ENCODE measurements at regions not wholly inside any gene's neighbourhood (a gene's known extent, or its start where the extent isn't known, plus 50 kb on each side); places are given as distances from the start of the nearest gene placed in this dataset.
"Not testable (repeated sequence)": the region's sequence is repeated elsewhere in the genome, so short reads cannot be mapped to it uniquely, and the experiment has no call there.

- no peak for DNase-seq
Observed at GRCh38 chr4:17038510-17039176, 140.2 kb upstream of the LDB2 start.

GRCh38 chr4:17033768-17034181 lies 135.3 kb upstream of the LDB2 start:
- DNase-seq = no peak

- no peak for DNase-seq
Observed at GRCh38 chr4:17033025-17033767, 134.8 kb upstream of the LDB2 start.

DNA sequence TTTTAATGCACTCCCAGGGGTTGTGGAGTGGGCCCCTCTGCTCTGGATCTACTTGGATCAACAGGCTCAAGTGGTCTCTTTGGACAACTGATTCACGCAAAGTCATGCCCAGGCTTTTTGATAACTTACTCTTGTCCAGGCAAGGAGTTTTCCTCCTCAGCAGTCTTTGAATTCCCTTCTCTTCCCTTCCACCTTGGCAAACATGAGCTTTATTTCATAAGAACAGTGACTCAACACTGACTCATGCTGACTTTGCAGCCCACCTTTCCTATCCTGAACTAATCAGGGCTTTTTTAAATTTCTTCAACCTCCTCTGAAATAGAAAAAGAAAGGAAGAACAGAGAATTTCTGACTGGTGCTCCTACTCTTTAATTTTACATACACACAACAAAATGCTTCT lies 132.1 kb upstream of the LDB2 start:
- DNase-seq = no peak

- DNase-seq = no peak
Observed at GRCh38 chr4:17029964-17030363, 131.5 kb upstream of the LDB2 start.

GRCh38 chr4:17029432-17029831 lies 131.0 kb upstream of the LDB2 start:
- no peak for DNase-seq

DNA sequence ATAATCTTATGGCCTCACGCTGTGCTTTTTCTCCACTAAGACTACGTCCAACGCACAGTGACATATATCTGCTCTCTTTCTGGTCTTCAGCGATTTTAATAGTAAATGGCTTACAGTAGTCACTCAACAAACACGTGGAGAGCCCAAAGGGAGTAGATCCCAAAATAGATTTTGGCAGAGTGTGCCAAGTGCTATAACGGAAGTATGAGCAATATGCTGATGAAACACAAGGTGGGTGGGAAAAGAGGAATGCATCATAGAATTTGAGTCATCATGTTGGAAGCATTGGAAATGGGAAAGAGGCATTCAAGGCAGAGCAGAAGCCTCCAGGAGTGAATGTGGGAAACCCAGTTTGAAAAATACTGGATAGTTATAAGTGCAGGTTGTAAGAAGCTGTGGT lies 129.1 kb upstream of the LDB2 start:
- no peak for DNase-seq

- no peak for DNase-seq
Observed at GRCh38 chr4:17024425-17024824, 126.0 kb upstream of the LDB2 start.

DNA sequence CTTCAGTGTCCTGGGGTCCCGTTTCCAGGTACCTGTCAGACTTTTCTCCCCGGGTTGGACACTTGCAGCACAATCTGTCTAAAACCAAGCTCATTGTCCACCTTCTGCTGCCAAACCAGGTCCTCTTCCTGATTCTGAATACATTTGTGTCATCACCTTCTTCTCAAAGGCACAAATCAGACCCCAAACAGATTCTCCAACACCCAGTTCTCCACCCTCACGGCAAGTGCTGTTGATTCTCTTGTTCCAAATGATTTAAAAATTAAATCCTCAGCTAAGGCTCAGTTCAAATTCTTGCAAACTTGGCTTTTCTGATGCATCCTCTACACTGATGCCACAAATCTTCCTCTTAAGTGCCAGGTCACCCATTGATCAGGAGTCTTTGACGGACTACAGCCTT lies 122.5 kb upstream of the LDB2 start:
- no peak for DNase-seq

DNA sequence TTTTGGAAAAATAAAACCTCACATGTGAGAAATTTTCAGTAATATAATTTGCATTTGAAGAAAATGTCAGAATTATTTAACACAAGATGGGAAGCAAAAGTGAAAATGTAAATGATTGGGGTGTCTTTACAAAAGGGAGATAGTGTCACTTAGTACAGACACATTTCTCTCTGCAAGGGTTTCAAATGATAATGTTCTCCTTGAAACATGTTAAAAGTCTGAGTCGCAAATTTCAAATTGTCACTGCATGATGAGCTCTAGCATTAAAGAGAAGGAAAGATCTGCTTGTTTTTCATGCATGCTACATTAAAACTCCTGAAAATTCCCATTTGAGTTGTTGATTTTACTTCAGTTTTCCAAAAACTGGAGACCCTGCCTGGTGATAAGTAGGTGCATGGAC lies 122.0 kb upstream of the LDB2 start:
- no peak for DNase-seq

DNA sequence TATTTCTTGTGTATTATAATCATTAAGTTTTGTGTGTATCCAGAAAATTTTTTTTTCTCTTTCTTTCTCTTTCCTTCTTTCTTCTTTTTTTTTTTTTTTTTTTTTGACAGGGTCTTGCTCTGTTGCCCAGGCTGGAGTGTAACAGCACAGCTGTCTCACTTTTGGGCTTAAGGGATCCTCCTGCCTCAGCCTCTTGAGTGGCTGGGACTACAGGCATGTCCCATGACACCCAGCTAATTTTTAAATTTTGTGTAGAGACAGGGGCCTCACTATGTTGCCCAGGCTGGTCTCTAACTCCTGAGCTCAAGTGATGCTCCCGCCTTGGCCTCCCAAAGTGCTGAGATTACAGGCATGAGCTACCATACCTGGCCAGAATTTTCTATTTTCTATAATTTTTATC lies 120.2 kb upstream of the LDB2 start:
- DNase-seq = not testable (repeated sequence)

GRCh38 chr4:17018013-17018412 lies 119.6 kb upstream of the LDB2 start:
- no peak for DNase-seq

- no peak for DNase-seq
Observed at GRCh38 chr4:17013382-17014006, 115.0 kb upstream of the LDB2 start.

GRCh38 chr4:17012451-17012850 lies 114.0 kb upstream of the LDB2 start:
- no peak for DNase-seq

DNA sequence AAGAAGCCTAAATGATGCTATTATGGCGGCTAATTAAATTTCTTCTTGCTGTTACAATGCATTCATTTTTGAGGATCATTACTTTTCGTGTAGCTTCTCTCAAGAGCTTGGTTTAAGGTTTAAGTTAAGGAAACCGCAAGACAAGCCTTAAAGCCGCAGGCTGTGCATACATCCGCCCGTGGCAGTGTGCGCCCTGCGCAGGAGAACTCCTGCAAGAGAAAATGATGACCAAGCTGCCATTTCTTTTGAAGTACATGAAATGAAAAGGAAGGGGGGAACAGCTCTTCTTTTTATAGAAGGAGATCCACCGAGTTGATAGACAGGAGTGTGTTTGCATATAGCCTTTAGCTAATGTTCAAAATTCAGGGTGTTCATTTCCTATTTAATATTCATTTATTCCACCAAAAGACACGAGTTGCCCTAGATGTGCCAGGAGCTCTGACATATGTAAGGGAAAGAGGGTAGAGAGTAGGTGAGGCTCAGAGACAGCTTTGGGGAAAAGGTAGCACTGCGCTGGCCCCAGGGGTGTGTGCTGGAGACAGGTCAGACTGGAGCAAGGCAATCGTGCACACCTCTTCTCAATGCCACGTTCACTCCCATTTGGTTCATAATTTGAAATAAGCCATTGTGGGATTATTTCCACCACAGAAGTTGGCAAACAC lies 112.1 kb upstream of the LDB2 start:
- DNase-seq = no peak

DNA sequence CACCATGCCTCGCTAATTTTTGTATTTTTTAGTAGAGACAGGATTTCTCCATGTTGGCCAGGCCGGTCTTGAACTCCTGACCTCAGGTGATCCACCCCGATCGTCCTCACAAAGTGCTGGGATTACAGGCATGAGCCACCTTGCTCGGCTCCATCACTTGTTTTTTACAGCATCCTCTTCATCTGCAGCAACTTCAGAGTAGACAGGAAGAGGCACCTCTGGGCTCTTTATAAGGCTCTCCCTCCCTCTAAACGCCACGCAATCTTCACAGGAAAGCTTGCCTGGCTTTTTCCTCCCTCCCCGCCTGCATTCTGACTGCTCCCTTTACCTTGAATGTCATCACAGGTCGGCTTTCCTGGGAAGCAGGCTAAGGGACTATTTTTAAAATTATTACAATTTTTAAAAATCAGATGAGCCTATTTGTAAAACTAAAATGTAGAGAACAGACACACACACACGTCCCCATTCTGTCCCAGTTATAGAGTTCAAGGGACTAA lies 111.5 kb upstream of the LDB2 start:
- no peak for DNase-seq

GRCh38 chr4:17008834-17009345 lies 110.4 kb upstream of the LDB2 start:
- DNase-seq = no peak

- not testable (repeated sequence) for DNase-seq
Observed at GRCh38 chr4:17003606-17004392, 105.4 kb upstream of the LDB2 start.

DNA sequence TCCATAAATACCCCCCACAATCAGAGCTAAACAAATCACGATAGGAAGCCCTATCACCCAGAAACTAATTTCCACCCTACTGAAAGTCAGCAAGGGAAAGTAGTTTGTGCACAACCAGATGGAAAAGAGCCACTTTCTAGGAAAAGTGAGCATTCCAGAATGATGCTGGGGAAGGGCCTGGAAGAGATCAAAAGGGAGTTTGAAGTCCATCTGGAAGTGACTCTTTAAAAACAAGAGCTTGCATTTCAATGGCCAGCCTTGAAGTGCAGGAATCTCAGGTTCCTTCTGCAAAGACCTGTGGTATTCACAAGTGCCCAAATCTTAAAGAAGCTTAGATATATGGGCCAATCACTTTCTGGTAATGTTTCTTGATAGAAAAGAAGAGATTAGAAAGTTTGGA lies 97.0 kb upstream of the LDB2 start:
- DNase-seq = no peak

GRCh38 chr4:16993956-16994840 lies 95.8 kb upstream of the LDB2 start:
- no peak for DNase-seq

- DNase-seq = no peak
Observed at GRCh38 chr4:16992566-16993225, 94.3 kb upstream of the LDB2 start.

Measured in activated T-cell treated with anti-CD3 and anti-CD28 coated beads for 4 hours (primary cell).